Astrocyte (in vitro differentiated cells and primary cell): ENCODE measurements at regions not wholly inside any gene's neighbourhood (a gene's known extent, or its start where the extent isn't known, plus 50 kb on each side); places are given as distances from the start of the nearest gene placed in this dataset.

Experiments
- DNase-seq: peaks from one replicate; pipeline ENCODE4 v3.0.0-alpha.2; 2010; ENCODE audit warnings: low read depth
- FAIRE-seq: peaks from 2 replicates; lab custom pipeline; 2011; peaks lifted over from hg19 to GRCh38; lab: Jason Lieb, UNC
- H2AFZ ChIP-seq: 2 replicates; pipeline ENCODE4 v1.6.0; 2012; ENCODE audit warnings: low read depth, low read length, inconsistent platforms
- H3K27ac ChIP-seq: 2 replicates; pipeline ENCODE4 v1.5.1; 2011; ENCODE audit warnings: low read depth, low read length, inconsistent platforms
- H3K27me3 ChIP-seq: 2 replicates; pipeline ENCODE4 v1.6.0; 2011; ENCODE audit warnings: low read length, inconsistent platforms; ENCODE audit not compliant: insufficient read depth
- H3K36me3 ChIP-seq: 2 replicates; pipeline ENCODE4 v1.5.1; 2011; ENCODE audit warnings: low read length, inconsistent platforms; ENCODE audit not compliant: insufficient read depth
- H3K4me1 ChIP-seq: 2 replicates; pipeline ENCODE4 v1.5.1; 2011; ENCODE audit warnings: low read length, inconsistent platforms; ENCODE audit not compliant: insufficient read depth
- H3K4me2 ChIP-seq: 2 replicates; pipeline ENCODE4 v1.6.0; 2012; ENCODE audit warnings: low read length, inconsistent platforms
- H3K4me3 ChIP-seq: 2 replicates; pipeline ENCODE4 v1.5.1; 2011; ENCODE audit warnings: low read depth, mild to moderate bottlenecking, low read length, inconsistent platforms; ENCODE audit not compliant: insufficient read depth
- H3K79me2 ChIP-seq: 2 replicates; pipeline ENCODE4 v1.6.0; 2012; ENCODE audit warnings: mild to moderate bottlenecking, low read length, inconsistent platforms; ENCODE audit not compliant: insufficient read depth
- H3K9ac ChIP-seq: 2 replicates; pipeline ENCODE4 v1.6.0; 2012; ENCODE audit warnings: mild to moderate bottlenecking, low read length, inconsistent platforms
- H3K9me3 ChIP-seq: 2 replicates; pipeline ENCODE4 v1.5.1; 2012; ENCODE audit warnings: low read depth, mild to moderate bottlenecking, low read length, inconsistent platforms; ENCODE audit not compliant: insufficient read depth
- H4K20me1 ChIP-seq: 2 replicates; pipeline ENCODE4 v1.6.0; 2012; ENCODE audit warnings: low read length, inconsistent platforms; ENCODE audit not compliant: insufficient read depth
- H3K27ac Mint-ChIP-seq: one replicate; pipeline ENCODE4 v1.8.0; 2021; ENCODE audit warnings: mild to moderate bottlenecking, mixed read lengths; ENCODE audit not compliant: unreplicated experiment
- H3K27me3 Mint-ChIP-seq: one replicate; pipeline ENCODE4 v1.8.0; 2021; ENCODE audit warnings: low read depth, mixed read lengths; ENCODE audit not compliant: unreplicated experiment
- H3K36me3 Mint-ChIP-seq: one replicate; pipeline ENCODE4 v1.8.0; 2021; ENCODE audit warnings: low read depth, mixed read lengths; ENCODE audit not compliant: unreplicated experiment
- H3K4me1 Mint-ChIP-seq: one replicate; pipeline ENCODE4 v1.8.0; 2021; ENCODE audit warnings: low read depth, mixed read lengths; ENCODE audit not compliant: unreplicated experiment
- H3K4me3 Mint-ChIP-seq: one replicate; pipeline ENCODE4 v1.8.0; 2021; ENCODE audit warnings: mild to moderate bottlenecking, moderate library complexity, mixed read lengths; ENCODE audit not compliant: unreplicated experiment
- H3K9me3 Mint-ChIP-seq: one replicate; pipeline ENCODE4 v1.8.0; 2021; ENCODE audit warnings: mild to moderate bottlenecking, mixed read lengths; ENCODE audit not compliant: unreplicated experiment
- EZH2 ChIP-seq: IDR thresholded peaks from 2 replicates; pipeline ENCODE4 v1.6.1; 2012; ENCODE audit warnings: mild to moderate bottlenecking, low read length, inconsistent platforms; ENCODE audit not compliant: insufficient read depth
- TF ChIP-seq, protein P1 (sequence below): IDR thresholded peaks from 2 replicates; pipeline ENCODE4 v1.5.1; 2011; ENCODE audit warnings: low read depth, mild to moderate bottlenecking, inconsistent platforms, low read length, moderate library complexity; ENCODE audit not compliant: insufficient read depth

DNA sequence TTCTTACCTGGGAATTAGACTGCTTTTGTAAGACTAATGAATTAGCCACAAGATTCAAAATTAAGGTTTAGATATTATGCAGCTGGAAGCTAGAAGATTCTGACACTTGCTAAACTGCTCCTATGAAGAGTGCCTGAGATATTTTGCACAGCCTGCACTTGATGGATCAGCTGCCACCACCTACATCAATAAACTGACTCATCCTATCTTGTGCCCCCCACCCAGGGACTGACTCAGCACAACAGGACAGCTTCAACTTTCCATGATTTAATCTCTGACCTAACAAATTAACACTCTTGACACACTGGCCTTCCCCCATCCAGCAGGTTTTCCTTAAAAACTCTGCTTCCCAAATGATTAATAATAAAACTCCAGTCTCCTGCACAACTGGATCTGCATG is 1072.3 kb downstream of the CDY2B start:
- no peaks in the 10 kb centered on the region for H3K36me3 ChIP-seq
- H3K4me3 ChIP-seq, result no peak overlapping the region
- no peaks in the 10 kb centered on the region for H3K79me2 ChIP-seq
- H3K27ac ChIP-seq, result no peak overlapping the region
- H3K9me3 ChIP-seq, result no peaks in the 10 kb centered on the region
- H3K4me2 ChIP-seq, result no peak overlapping the region
- H3K9ac ChIP-seq, result no peak overlapping the region
- H3K36me3 Mint-ChIP-seq, result no peaks in the 10 kb centered on the region
- FAIRE-seq (no peak), DNase-seq (no peak)
- H3K4me1 ChIP-seq, result no peaks in the 10 kb centered on the region
- H4K20me1 ChIP-seq, result no peaks in the 10 kb centered on the region
- H2AFZ ChIP-seq, result no peak overlapping the region
- TF ChIP-seq, protein P1, sequence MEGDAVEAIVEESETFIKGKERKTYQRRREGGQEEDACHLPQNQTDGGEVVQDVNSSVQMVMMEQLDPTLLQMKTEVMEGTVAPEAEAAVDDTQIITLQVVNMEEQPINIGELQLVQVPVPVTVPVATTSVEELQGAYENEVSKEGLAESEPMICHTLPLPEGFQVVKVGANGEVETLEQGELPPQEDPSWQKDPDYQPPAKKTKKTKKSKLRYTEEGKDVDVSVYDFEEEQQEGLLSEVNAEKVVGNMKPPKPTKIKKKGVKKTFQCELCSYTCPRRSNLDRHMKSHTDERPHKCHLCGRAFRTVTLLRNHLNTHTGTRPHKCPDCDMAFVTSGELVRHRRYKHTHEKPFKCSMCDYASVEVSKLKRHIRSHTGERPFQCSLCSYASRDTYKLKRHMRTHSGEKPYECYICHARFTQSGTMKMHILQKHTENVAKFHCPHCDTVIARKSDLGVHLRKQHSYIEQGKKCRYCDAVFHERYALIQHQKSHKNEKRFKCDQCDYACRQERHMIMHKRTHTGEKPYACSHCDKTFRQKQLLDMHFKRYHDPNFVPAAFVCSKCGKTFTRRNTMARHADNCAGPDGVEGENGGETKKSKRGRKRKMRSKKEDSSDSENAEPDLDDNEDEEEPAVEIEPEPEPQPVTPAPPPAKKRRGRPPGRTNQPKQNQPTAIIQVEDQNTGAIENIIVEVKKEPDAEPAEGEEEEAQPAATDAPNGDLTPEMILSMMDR, result no peak
- TF ChIP-seq EZH2, result no peak
- no peak overlapping the region for H3K27ac Mint-ChIP-seq
- H3K27me3 ChIP-seq, result no peaks in the 10 kb centered on the region
- no peak overlapping the region for H3K4me3 Mint-ChIP-seq
- no peaks in the 10 kb centered on the region for H3K9me3 Mint-ChIP-seq
- no peaks in the 10 kb centered on the region for H3K27me3 Mint-ChIP-seq
- H3K4me1 Mint-ChIP-seq, result no peaks in the 10 kb centered on the region
